Fibroblast of skin of abdomen (primary cell): ENCODE measurements at regions not wholly inside any gene's neighbourhood (a gene's known extent, or its start where the extent isn't known, plus 50 kb on each side); places are given as distances from the start of the nearest gene placed in this dataset.
A peak's percentile ranks its signal among the peaks of the same experiment; 100 is the strongest.

Source experiments
- DNase-seq: peaks from one replicate; pipeline ENCODE4 v3.0.0-alpha.2; 2013

GRCh38 chr5:2696156-2696807 lies 55.2 kb downstream of the IRX2 start:
- no peak for DNase-seq

GRCh38 chr5:2695200-2695891 lies 56.1 kb downstream of the IRX2 start:
- DNase-seq: peak; percentile 73

- no peak for DNase-seq
Observed at GRCh38 chr5:2691530-2691929, 59.9 kb downstream of the IRX2 start.

GRCh38 chr5:2690293-2690692 lies 61.2 kb downstream of the IRX2 start:
- DNase-seq: no peak

GRCh38 chr5:2688586-2688985 lies 62.9 kb downstream of the IRX2 start:
- DNase-seq: no peak

GRCh38 chr5:2687746-2688145 lies 63.7 kb downstream of the IRX2 start:
- DNase-seq: no peak

- DNase-seq: no peak
Observed at GRCh38 chr5:2686321-2687124, 65.0 kb downstream of the IRX2 start.

- DNase-seq: peak; percentile 57
Observed at GRCh38 chr5:2685651-2686272, 65.7 kb downstream of the IRX2 start.

- no peak for DNase-seq
Observed at GRCh38 chr5:2684606-2685005, 66.9 kb downstream of the IRX2 start.

- no peak for DNase-seq
Observed at GRCh38 chr5:2683720-2684119, 67.8 kb downstream of the IRX2 start.

GRCh38 chr5:2681476-2681875 lies 70.0 kb downstream of the IRX2 start:
- no peak for DNase-seq

GRCh38 chr5:2680979-2681378 lies 70.5 kb downstream of the IRX2 start:
- no peak for DNase-seq

- DNase-seq: no peak
Observed at GRCh38 chr5:2677689-2678088, 73.8 kb downstream of the IRX2 start.

- no peak for DNase-seq
Observed at GRCh38 chr5:2675548-2675947, 75.9 kb downstream of the IRX2 start.

GRCh38 chr5:2674456-2674855 lies 77.0 kb downstream of the IRX2 start:
- peak; percentile 18 for DNase-seq

GRCh38 chr5:2670940-2671339 lies 80.5 kb downstream of the IRX2 start:
- DNase-seq: no peak

GRCh38 chr5:2669913-2670312 lies 81.6 kb downstream of the IRX2 start:
- no peak for DNase-seq

- DNase-seq: no peak
Observed at GRCh38 chr5:2669259-2669658, 82.2 kb downstream of the IRX2 start.

- peak; percentile 18 for DNase-seq
Observed at GRCh38 chr5:2666081-2666480, 85.4 kb downstream of the IRX2 start.

GRCh38 chr5:2663489-2663888 lies 88.0 kb downstream of the IRX2 start:
- no peak for DNase-seq

GRCh38 chr5:2660315-2660714 lies 91.2 kb downstream of the IRX2 start:
- DNase-seq: no peak

- peak; percentile 16 for DNase-seq
Observed at GRCh38 chr5:2658881-2659470, 92.5 kb downstream of the IRX2 start.

GRCh38 chr5:2658447-2658846 lies 93.0 kb downstream of the IRX2 start:
- DNase-seq: peak; percentile 87
